RCC 7860 (cell line): ENCODE measurements at regions not wholly inside any gene's neighbourhood (a gene's known extent, or its start where the extent isn't known, plus 50 kb on each side); places are given as distances from the start of the nearest gene placed in this dataset.

Experiments used
- DNase-seq: peaks from one replicate; pipeline ENCODE4 v3.0.0-alpha.2; 2015; ENCODE audit warnings: low spot score
- FAIRE-seq: peaks from 2 replicates; lab custom pipeline; 2012; peaks lifted over from hg19 to GRCh38; lab: Jason Lieb, UNC

- FAIRE-seq = no peak
Observed at GRCh38 chr9:120294003-120294402, 286.0 kb downstream of the CDK5RAP2 start.

GRCh38 chr9:120292606-120293005, 287.4 kb downstream of the CDK5RAP2 start:
- FAIRE-seq (no peak), DNase-seq (no peak)

More at GRCh38 chr9:120294003-120294402, 286.0 kb downstream of the CDK5RAP2 start:
- no peak for DNase-seq

GRCh38 chr9:120291050-120291449, 288.9 kb downstream of the CDK5RAP2 start:
- no peak for DNase-seq
- FAIRE-seq = no peak

GRCh38 chr9:120289990-120290975, 289.7 kb downstream of the CDK5RAP2 start:
- FAIRE-seq (no peak), DNase-seq (no peak)

GRCh38 chr9:120289098-120289497, 290.9 kb downstream of the CDK5RAP2 start:
- DNase-seq = no peak
- FAIRE-seq = no peak

- FAIRE-seq (no peak), DNase-seq (no peak)
Observed at GRCh38 chr9:120286530-120286929, 293.4 kb downstream of the CDK5RAP2 start.

GRCh38 chr9:120284821-120285220, 295.1 kb downstream of the CDK5RAP2 start:
- no peak for DNase-seq
- FAIRE-seq = no peak

- FAIRE-seq (no peak), DNase-seq (no peak)
Observed at GRCh38 chr9:120281665-120282064, 298.3 kb downstream of the CDK5RAP2 start.

GRCh38 chr9:120267929-120268328, 312.0 kb downstream of the CDK5RAP2 start:
- DNase-seq (no peak), FAIRE-seq (no peak)

GRCh38 chr9:120265791-120266190, 314.2 kb downstream of the CDK5RAP2 start:
- no peak for DNase-seq

GRCh38 chr9:120264528-120264927, 315.4 kb downstream of the CDK5RAP2 start:
- DNase-seq (no peak), FAIRE-seq (no peak)

More at GRCh38 chr9:120265791-120266190, 314.2 kb downstream of the CDK5RAP2 start:
- FAIRE-seq = no peak

- no peak for FAIRE-seq
- DNase-seq = no peak
Observed at GRCh38 chr9:120263836-120264235, 316.1 kb downstream of the CDK5RAP2 start.

GRCh38 chr9:120261419-120261818, 318.5 kb downstream of the CDK5RAP2 start:
- FAIRE-seq (no peak), DNase-seq (no peak)

- DNase-seq = no peak
- FAIRE-seq = no peak
Observed at GRCh38 chr9:120259100-120259499, 320.9 kb downstream of the CDK5RAP2 start.

- FAIRE-seq (no peak), DNase-seq (no peak)
Observed at GRCh38 chr9:120258096-120258495, 321.9 kb downstream of the CDK5RAP2 start.

GRCh38 chr9:120257483-120257882, 322.5 kb downstream of the CDK5RAP2 start:
- FAIRE-seq = no peak
- peak; percentile 12 for DNase-seq

GRCh38 chr9:120256146-120256545, 323.8 kb downstream of the CDK5RAP2 start:
- no peak for FAIRE-seq
- DNase-seq = no peak

- no peak for DNase-seq
- FAIRE-seq = no peak
Observed at GRCh38 chr9:120252248-120252647, 327.7 kb downstream of the CDK5RAP2 start.

GRCh38 chr9:120242116-120242811, 337.7 kb downstream of the CDK5RAP2 start:
- FAIRE-seq = no peak
- no peak for DNase-seq

- no peak for DNase-seq
- FAIRE-seq = no peak
Observed at GRCh38 chr9:120236596-120236995, 343.4 kb downstream of the CDK5RAP2 start.

- FAIRE-seq = no peak
Observed at GRCh38 chr9:120235081-120235480, 344.9 kb downstream of the CDK5RAP2 start.

GRCh38 chr9:120230227-120230626, 349.7 kb downstream of the CDK5RAP2 start:
- FAIRE-seq = no peak

More at GRCh38 chr9:120235081-120235480, 344.9 kb downstream of the CDK5RAP2 start:
- no peak for DNase-seq

More at GRCh38 chr9:120230227-120230626, 349.7 kb downstream of the CDK5RAP2 start:
- no peak for DNase-seq
